Motor neuron (in vitro differentiated cells): ENCODE measurements at regions not wholly inside any gene's neighbourhood (a gene's known extent, or its start where the extent isn't known, plus 50 kb on each side); places are given as distances from the start of the nearest gene placed in this dataset.
"Not testable (repeated sequence)": the region's sequence is repeated elsewhere in the genome, so short reads cannot be mapped to it uniquely, and the experiment has no call there.

Source experiments
- ATAC-seq, 8 experiments: fragments of 200-7000 bp; cut with Tn5 transposase; replicated peaks in 6 of 8; 2 replicates each; pipeline ENCODE4 v1.8.0; 2021; ENCODE audit warnings: mild to moderate bottlenecking in 8 of 8, moderate library complexity in 8 of 8
- H3K27ac ChIP-seq, 2 donors: fragments of 250-450 bp; sonication (Bioruptor Pico); 2 replicates each; pipeline ENCODE4 v1.9.0; 2021; ENCODE audit warnings: antibody characterized with exemption in 2 of 2, mild to moderate bottlenecking in 2 of 2, moderate library complexity in 1 of 2
- H3K4me1 ChIP-seq, 2 donors: fragments of 250-450 bp; sonication (Bioruptor Pico); replicated peaks in 1 of 2; 2 replicates each; pipeline ENCODE4 v1.6.1; 2021; ENCODE audit warnings: antibody characterized with exemption in 2 of 2, mild to moderate bottlenecking in 2 of 2, moderate library complexity in 1 of 2
- H3K4me3 ChIP-seq, 5 donors: fragments of 250-450 bp; sonication (Bioruptor Pico); 2 replicates each; pipeline ENCODE4 v1.9.0; 2021; ENCODE audit warnings: antibody characterized with exemption in 5 of 5, mild to moderate bottlenecking in 5 of 5, moderate library complexity in 4 of 5
- WGBS, 10 experiments: fragments of 450-650 bp; shearing (Covaris generic); methylation state at CpG; one replicate each; pipeline ENCODE4 v1.0.0; 2022; 5-methylcytosine and 5-hydroxymethylcytosine counted together
- in situ Hi-C, 9 experiments: fragments of 400-800 bp; cut with MboI; loops; one replicate each; pipeline ENCODE4 v1.15.0; 2021; ENCODE audit warnings: low sequenced_read_pairs in 9 of 9, low pct_unique_long_range_greater_than_20kb in 2 of 9; ENCODE audit not compliant: unreplicated experiment in 9 of 9

- peak overlapping the region; percentile 55 to 93 (median 71) for H3K4me3 ChIP-seq
- peak overlapping the region; percentile 97 for H3K27ac ChIP-seq
- peak in 5 of 8 experiments; percentile 0 to 4 (median 1) for ATAC-seq
- in situ Hi-C loops = not testable (repeated sequence)
- H3K4me1 ChIP-seq = peaks cover 3 to 11% of the 10 kb centered on the region in 2 donors
- no CpG with 5 or more reads among the region's 81 CpGs for WGBS, 10 experiments
Observed at GRCh38 chr17:30709561-30710275, 114.8 kb downstream of the CRLF3 start.

- Histone ChIP-seq H3K27ac (peak overlapping the region; percentile 97), H3K4me3 (peak overlapping the region; percentile 55 to 93 (median 71)), H3K4me1 (peaks cover 3 to 11% of the 10 kb centered on the region in 2 donors)
- in situ Hi-C loops = not testable (repeated sequence)
- no CpG with 5 or more reads among the region's 64 CpGs for WGBS, 10 experiments
- peak in 1 of 8 experiments; percentile 14 for ATAC-seq
Observed at GRCh38 chr17:30709096-30709495, 115.4 kb downstream of the CRLF3 start.

GRCh38 chr17:30708241-30709078, 116.0 kb downstream of the CRLF3 start:
- in situ Hi-C loops = not testable (repeated sequence)
- Histone ChIP-seq H3K4me3 (peak overlapping the region; percentile 55 to 93 (median 71)), H3K27ac (peak overlapping the region; percentile 97), H3K4me1 (peaks cover 3 to 11% of the 10 kb centered on the region in 2 donors)
- WGBS, 10 experiments = 0% methylated on average over 2 to 18 of the region's 75 CpGs; no CpG with 5 or more reads in 5 of the 10 experiments
- peak; percentile 67 to 84 (median 79) for ATAC-seq

- Histone ChIP-seq H3K4me1 (peaks cover 3 to 11% of the 10 kb centered on the region in 2 donors), H3K4me3 (peak overlapping the region; percentile 55 to 93 (median 71)), H3K27ac (peak overlapping the region; percentile 97)
- peak; percentile 5 to 20 (median 15) for ATAC-seq
- WGBS, 10 experiments = 0% methylated on average over 1 to 9 of the region's 18 CpGs; no CpG with 5 or more reads in 5 of the 10 experiments
- in situ Hi-C loops = not testable (repeated sequence)
Observed at GRCh38 chr17:30707724-30708240, 116.7 kb downstream of the CRLF3 start.

- in situ Hi-C loops, ATAC-seq: not testable (repeated sequence)
- Histone ChIP-seq H3K27ac (peak overlapping the region in 1 of 2 donors; percentile 97), H3K4me3 (peak overlapping the region in 3 of 5 donors; percentile 55 to 93 (median 71)), H3K4me1 (peaks cover 2 to 11% of the 10 kb centered on the region in 2 donors)
- WGBS, 10 experiments = 0 to 77% (median 48%) methylated on average over 1 to 4 of the region's 11 CpGs; no CpG with 5 or more reads in 6 of the 10 experiments
Observed at GRCh38 chr17:30706461-30707335, 117.8 kb downstream of the CRLF3 start.

- ATAC-seq, H3K4me3 ChIP-seq, H3K27ac ChIP-seq, in situ Hi-C loops: not testable (repeated sequence)
- 100% methylated on average over 1 of the region's 41 CpGs; no CpG with 5 or more reads in 9 of the 10 experiments for WGBS, 10 experiments
- H3K4me1 ChIP-seq = peaks cover under 1 to 11% of the 10 kb centered on the region in 2 donors
Observed at GRCh38 chr17:30706004-30706403, 118.5 kb downstream of the CRLF3 start.

GRCh38 chr17:30701498-30701989, 122.9 kb downstream of the CRLF3 start:
- no peak overlapping the region for H3K27ac ChIP-seq
- 28 to 100% (median 80%) methylated on average over 1 to 6 of the region's 7 CpGs; no CpG with 5 or more reads in 1 of the 10 experiments for WGBS, 10 experiments
- ATAC-seq = no peak
- H3K4me1 ChIP-seq = peaks cover 3% of the 10 kb centered on the region in 2 donors
- in situ Hi-C loops = no loop called here
- no peak overlapping the region for H3K4me3 ChIP-seq

- in situ Hi-C loops, H3K27ac ChIP-seq, ATAC-seq, H3K4me1 ChIP-seq, H3K4me3 ChIP-seq: not testable (repeated sequence)
- 60 to 83% (median 70%) methylated on average over 1 to 6 of the region's 11 CpGs; no CpG with 5 or more reads in 5 of the 10 experiments for WGBS, 10 experiments
Observed at GRCh38 chr17:30700833-30701232, 123.7 kb downstream of the CRLF3 start.

GRCh38 chr17:30697619-30698460, 126.7 kb downstream of the CRLF3 start:
- H3K4me1 ChIP-seq, H3K4me3 ChIP-seq, in situ Hi-C loops, H3K27ac ChIP-seq: not testable (repeated sequence)
- 11 to 33% methylated on average over 3 of the region's 32 CpGs; no CpG with 5 or more reads in 8 of the 10 experiments for WGBS, 10 experiments
- ATAC-seq = peak; percentile 60 to 91 (median 68)

GRCh38 chr17:30696234-30696633, 128.3 kb downstream of the CRLF3 start:
- Histone ChIP-seq H3K27ac (no peak overlapping the region), H3K4me1 (peaks cover 3 to 5% of the 10 kb centered on the region in 2 donors), H3K4me3 (no peak overlapping the region)
- in situ Hi-C loops = no loop called here
- 87 to 100% (median 96%) methylated on average over 1 to 5 of the region's 5 CpGs; no CpG with 5 or more reads in 1 of the 10 experiments for WGBS, 10 experiments
- no peak for ATAC-seq

GRCh38 chr17:30695265-30695811, 129.2 kb downstream of the CRLF3 start:
- H3K4me1 ChIP-seq, H3K27ac ChIP-seq, H3K4me3 ChIP-seq, in situ Hi-C loops: not testable (repeated sequence)
- peak in 2 of 8 experiments; percentile 54 to 56 for ATAC-seq
- WGBS, 10 experiments = 80% methylated on average over 1 of the region's 1 CpG; no CpG with 5 or more reads in 9 of the 10 experiments
